22Rv1 (cell line): ENCODE measurements at regions not wholly inside any gene's neighbourhood (a gene's known extent, or its start where the extent isn't known, plus 50 kb on each side); places are given as distances from the start of the nearest gene placed in this dataset.

Experiments
- CTCF ChIP-seq: fragments of 450-650 bp; IDR thresholded peaks from 2 replicates; pipeline ENCODE4 v1.5.1; 2017; ENCODE audit warnings: mild to moderate bottlenecking
- ZFX ChIP-seq: fragments of 450-650 bp; IDR thresholded peaks from 2 replicates; pipeline ENCODE4 v1.6.1; 2017; ENCODE audit warnings: antibody characterized with exemption, borderline replicate concordance

- TF ChIP-seq CTCF (no peak), ZFX (no peak)
Measured at GRCh38 chr3:148240351-148240750, 457.4 kb upstream of the AGTR1 start.
